Eye (tissue), 1 donor: ENCODE measurements at regions not wholly inside any gene's neighbourhood (a gene's known extent, or its start where the extent isn't known, plus 50 kb on each side); places are given as distances from the start of the nearest gene placed in this dataset.
A peak's percentile ranks its signal among the peaks of the same experiment; 100 is the strongest.
"Not testable (repeated sequence)": the region's sequence is repeated elsewhere in the genome, so short reads cannot be mapped to it uniquely, and the experiment has no call there.

Experiments
- DNase-seq: peaks from one replicate; pipeline ENCODE4 v3.0.0-alpha.2; 2015

- no peak for DNase-seq
Measured at GRCh38 chr1:58939666-58940370, 156.0 kb upstream of the JUN start.

- no peak for DNase-seq
Measured at GRCh38 chr1:58941471-58942289, 157.8 kb upstream of the JUN start.

- no peak for DNase-seq
Measured at GRCh38 chr1:58942759-58943191, 158.9 kb upstream of the JUN start.

- no peak for DNase-seq
Measured at GRCh38 chr1:58943776-58944175, 159.9 kb upstream of the JUN start.

- no peak for DNase-seq
Measured at GRCh38 chr1:58944439-58944838, 160.6 kb upstream of the JUN start.

GRCh38 chr1:58946390-58946789, 162.5 kb upstream of the JUN start:
- DNase-seq, result no peak

- DNase-seq, result no peak
Measured at GRCh38 chr1:58948671-58949070, 164.8 kb upstream of the JUN start.

GRCh38 chr1:58949551-58950220, 165.8 kb upstream of the JUN start:
- no peak for DNase-seq

- DNase-seq, result no peak
Measured at GRCh38 chr1:58950897-58951296, 167.1 kb upstream of the JUN start.

- not testable (repeated sequence) for DNase-seq
Measured at GRCh38 chr1:58953951-58954350, 170.1 kb upstream of the JUN start.

GRCh38 chr1:58963287-58963686, 179.4 kb upstream of the JUN start:
- not testable (repeated sequence) for DNase-seq

- DNase-seq, result no peak
Measured at GRCh38 chr1:58964428-58964827, 180.6 kb upstream of the JUN start.

- DNase-seq, result no peak
Measured at GRCh38 chr1:58964880-58965279, 181.0 kb upstream of the JUN start.

GRCh38 chr1:58966103-58966916, 182.5 kb upstream of the JUN start:
- DNase-seq, result no peak

- no peak for DNase-seq
Measured at GRCh38 chr1:58966917-58967740, 183.3 kb upstream of the JUN start.

- peak; percentile 38 for DNase-seq
Measured at GRCh38 chr1:58968360-58968952, 184.6 kb upstream of the JUN start.

- DNase-seq, result not testable (repeated sequence)
Measured at GRCh38 chr1:58969176-58969575, 185.3 kb upstream of the JUN start.

GRCh38 chr1:58971629-58972140, 187.8 kb upstream of the JUN start:
- no peak for DNase-seq

GRCh38 chr1:58975888-58976287, 192.0 kb upstream of the JUN start:
- DNase-seq, result no peak

- DNase-seq, result no peak
Measured at GRCh38 chr1:58976294-58976693, 192.4 kb upstream of the JUN start.

- DNase-seq, result no peak
Measured at GRCh38 chr1:58977598-58977997, 193.8 kb upstream of the JUN start.
